A673 (cell line): ENCODE measurements at regions not wholly inside any gene's neighbourhood (a gene's known extent, or its start where the extent isn't known, plus 50 kb on each side); places are given as distances from the start of the nearest gene placed in this dataset.

Source experiments
- BruUV-seq: library from RNA; stranded (reverse); fragments of 400-500 nt; replicated peaks from 2 replicates; lab custom pipeline; 2021; lab: Mats Ljungman, UMichigan
- CTCF ChIA-PET: fragments of 300-600 bp; sonication (Branson Sonifier 250); formaldehyde crosslinking; loops from one replicate; lab custom pipeline; 2022; ENCODE audit warnings: antibody characterized with exemption; lab: Charles Lee
- POLR2A ChIA-PET: fragments of 300-600 bp; sonication (Branson Sonifier 250); formaldehyde crosslinking; loops from one replicate; lab custom pipeline; 2022; ENCODE audit warnings: antibody characterized with exemption; ENCODE audit not compliant: low non-redundant PET; lab: Charles Lee
- DNase-seq: peaks from one replicate; pipeline ENCODE4 v3.0.0-alpha.2; 2015; ENCODE audit warnings: low spot score
- H3K27ac ChIP-seq: fragments of 200-600 bp; sonication (generic); 2 replicates; pipeline ENCODE4 v1.5.1; 2016; ENCODE audit warnings: mixed run types, low read depth, mild to moderate bottlenecking, mixed read lengths, antibody characterized with exemption, low read length; ENCODE audit not compliant: poor library complexity, severe bottlenecking
- H3K27me3 ChIP-seq: fragments of 200-600 bp; sonication (generic); replicated peaks from 2 replicates; pipeline ENCODE4 v1.6.1; 2017; ENCODE audit warnings: mixed run types, low read depth, mild to moderate bottlenecking, mixed read lengths, antibody characterized with exemption, low read length; ENCODE audit not compliant: insufficient read depth, poor library complexity
- H3K36me3 ChIP-seq: fragments of 200-600 bp; sonication (generic); 2 replicates; pipeline ENCODE4 v1.6.1; 2016; ENCODE audit warnings: mixed run types, mild to moderate bottlenecking, mixed read lengths, antibody characterized with exemption, low read length; ENCODE audit not compliant: insufficient read depth, poor library complexity, severe bottlenecking
- H3K4me1 ChIP-seq: fragments of 200-600 bp; sonication (generic); 2 replicates; pipeline ENCODE4 v1.6.1; 2017; ENCODE audit warnings: mixed run types, mild to moderate bottlenecking, mixed read lengths, antibody characterized with exemption, low read length; ENCODE audit not compliant: insufficient read depth, poor library complexity, severe bottlenecking
- H3K4me3 ChIP-seq: fragments of 200-600 bp; sonication (generic); 2 replicates; pipeline ENCODE4 v1.5.1; 2016; ENCODE audit warnings: low read depth, mixed run types, mild to moderate bottlenecking, mixed read lengths, low read length; ENCODE audit not compliant: poor library complexity, severe bottlenecking
- H3K9me3 ChIP-seq: fragments of 200-600 bp; sonication (generic); 2 replicates; pipeline ENCODE4 v1.6.1; 2016; ENCODE audit warnings: mixed run types, low read depth, mild to moderate bottlenecking, mixed read lengths, antibody characterized with exemption, low read length; ENCODE audit not compliant: poor library complexity, severe bottlenecking
- EZH2 ChIP-seq: fragments of 200-600 bp; sonication (generic); IDR thresholded peaks from 2 replicates; pipeline ENCODE4 v1.6.1; 2017; ENCODE audit warnings: borderline replicate concordance, low read depth, mild to moderate bottlenecking, mixed read lengths, antibody characterized with exemption, low read length; ENCODE audit not compliant: poor library complexity, severe bottlenecking
- intact Hi-C: fragments of 100-400 bp; cut with micrococcal nuclease; formaldehyde crosslinking; loops from one replicate; pipeline ENCODE4 v1.10.0; 2022; ENCODE audit not compliant: unreplicated experiment
- TF ChIP-seq, protein P1 (sequence below): fragments of 300-800, 200-600 bp; sonication (generic); conservative IDR thresholded peaks from 2 replicates; pipeline ENCODE4 v1.5.1; 2017; ENCODE audit warnings: low read depth, mild to moderate bottlenecking, antibody characterized with exemption, low read length, moderate library complexity, mixed read lengths

DNA sequence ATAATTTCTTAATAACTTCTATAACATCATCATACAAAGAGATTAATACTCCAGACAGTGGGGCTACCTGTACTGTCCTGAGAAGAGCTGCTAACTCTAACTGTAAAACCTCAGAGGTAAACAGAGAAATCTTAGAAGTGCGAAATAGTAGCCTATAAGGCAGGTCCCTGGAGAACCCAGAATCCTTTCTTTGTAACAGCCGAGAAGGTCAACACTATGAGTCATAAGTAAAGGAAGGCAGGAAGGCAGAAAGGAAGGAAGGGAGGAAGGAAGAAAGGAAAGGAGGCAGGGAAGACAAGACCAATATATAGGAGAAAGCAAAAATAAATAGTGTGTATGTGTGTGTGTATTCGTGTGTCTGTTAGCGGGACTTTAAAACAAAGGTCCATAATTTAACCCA lies 540.6 kb downstream of the ZWINT start:
- H3K27ac ChIP-seq = no peak overlapping the region
- BruUV-seq = no TSS peak
- no peaks in the 10 kb centered on the region for H3K27me3 ChIP-seq
- H3K9me3 ChIP-seq = peaks cover 25% of the 10 kb centered on the region
- intact Hi-C loops = no loop called here
- H3K4me3 ChIP-seq = no peak overlapping the region
- POLR2A ChIA-PET = no interaction called here
- no peaks in the 10 kb centered on the region for H3K36me3 ChIP-seq
- CTCF ChIA-PET = no interaction called here
- TF ChIP-seq, protein P1, sequence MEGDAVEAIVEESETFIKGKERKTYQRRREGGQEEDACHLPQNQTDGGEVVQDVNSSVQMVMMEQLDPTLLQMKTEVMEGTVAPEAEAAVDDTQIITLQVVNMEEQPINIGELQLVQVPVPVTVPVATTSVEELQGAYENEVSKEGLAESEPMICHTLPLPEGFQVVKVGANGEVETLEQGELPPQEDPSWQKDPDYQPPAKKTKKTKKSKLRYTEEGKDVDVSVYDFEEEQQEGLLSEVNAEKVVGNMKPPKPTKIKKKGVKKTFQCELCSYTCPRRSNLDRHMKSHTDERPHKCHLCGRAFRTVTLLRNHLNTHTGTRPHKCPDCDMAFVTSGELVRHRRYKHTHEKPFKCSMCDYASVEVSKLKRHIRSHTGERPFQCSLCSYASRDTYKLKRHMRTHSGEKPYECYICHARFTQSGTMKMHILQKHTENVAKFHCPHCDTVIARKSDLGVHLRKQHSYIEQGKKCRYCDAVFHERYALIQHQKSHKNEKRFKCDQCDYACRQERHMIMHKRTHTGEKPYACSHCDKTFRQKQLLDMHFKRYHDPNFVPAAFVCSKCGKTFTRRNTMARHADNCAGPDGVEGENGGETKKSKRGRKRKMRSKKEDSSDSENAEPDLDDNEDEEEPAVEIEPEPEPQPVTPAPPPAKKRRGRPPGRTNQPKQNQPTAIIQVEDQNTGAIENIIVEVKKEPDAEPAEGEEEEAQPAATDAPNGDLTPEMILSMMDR = no peak
- no peak for TF ChIP-seq EZH2
- no peak for DNase-seq
- H3K4me1 ChIP-seq = no peaks in the 10 kb centered on the region

GRCh38 chr10:55820071-55820470 lies 541.0 kb downstream of the ZWINT start:
- BruUV-seq = no TSS peak
- Histone ChIP-seq H3K27me3 (no peaks in the 10 kb centered on the region), H3K9me3 (peaks cover 29% of the 10 kb centered on the region), H3K4me1 (no peaks in the 10 kb centered on the region), H3K4me3 (no peak overlapping the region), H3K36me3 (no peaks in the 10 kb centered on the region), H3K27ac (no peak overlapping the region)
- CTCF ChIA-PET = no interaction called here
- DNase-seq = no peak
- TF ChIP-seq, protein P1 = no peak
- no peak for TF ChIP-seq EZH2
- POLR2A ChIA-PET = no interaction called here
- intact Hi-C loops = no loop called here

DNA sequence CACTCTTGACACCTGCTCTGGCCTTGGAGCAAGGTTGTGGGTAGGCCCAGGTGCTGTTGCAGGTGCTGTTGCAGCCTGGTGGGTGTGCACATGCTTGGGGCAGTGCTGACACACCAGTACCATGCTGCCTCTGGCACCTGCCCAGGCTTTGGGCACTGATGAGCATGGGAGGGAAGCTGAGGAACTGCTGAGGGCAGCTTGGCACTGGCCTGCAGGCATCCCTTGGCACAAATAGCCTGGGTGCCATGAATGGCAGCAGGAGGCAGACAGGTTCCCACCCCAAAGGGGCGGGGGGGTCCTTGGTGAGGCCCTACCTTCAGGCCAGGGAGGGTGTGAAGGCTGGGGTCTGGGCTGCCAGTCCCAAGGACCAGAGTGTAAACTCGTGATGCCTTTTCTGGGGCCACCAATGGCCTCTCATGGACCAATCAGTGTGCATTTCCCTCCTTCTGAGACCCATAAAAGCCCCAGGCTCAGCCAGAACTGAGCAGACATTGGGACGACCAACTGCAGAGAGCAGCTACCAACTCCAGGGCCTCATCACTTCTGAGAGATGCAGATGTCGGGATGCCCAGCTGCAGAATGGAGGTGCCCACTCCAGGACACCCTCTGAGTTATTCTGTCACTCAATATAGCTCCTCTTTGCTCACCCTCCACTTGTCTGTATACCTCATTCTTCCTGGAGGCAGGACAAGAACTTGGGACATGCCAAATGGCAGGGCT lies 547.4 kb downstream of the ZWINT start:
- POLR2A ChIA-PET = no interaction called here
- no peak overlapping the region for H3K27ac ChIP-seq
- no peak for TF ChIP-seq EZH2
- TF ChIP-seq, protein P1 = no peak
- peaks cover 56% of the 10 kb centered on the region for H3K9me3 ChIP-seq
- H3K27me3 ChIP-seq = no peaks in the 10 kb centered on the region
- intact Hi-C loops = no loop called here
- DNase-seq = no peak
- H3K4me3 ChIP-seq = no peak overlapping the region
- no peaks in the 10 kb centered on the region for H3K36me3 ChIP-seq
- H3K4me1 ChIP-seq = no peaks in the 10 kb centered on the region
- BruUV-seq = no TSS peak
- CTCF ChIA-PET = no interaction called here
